ENCODE measurements at regions not wholly inside any gene's neighbourhood (a gene's known extent, or its start where the extent isn't known, plus 50 kb on each side); places are given as distances from the start of the nearest gene placed in this dataset.

DNA sequence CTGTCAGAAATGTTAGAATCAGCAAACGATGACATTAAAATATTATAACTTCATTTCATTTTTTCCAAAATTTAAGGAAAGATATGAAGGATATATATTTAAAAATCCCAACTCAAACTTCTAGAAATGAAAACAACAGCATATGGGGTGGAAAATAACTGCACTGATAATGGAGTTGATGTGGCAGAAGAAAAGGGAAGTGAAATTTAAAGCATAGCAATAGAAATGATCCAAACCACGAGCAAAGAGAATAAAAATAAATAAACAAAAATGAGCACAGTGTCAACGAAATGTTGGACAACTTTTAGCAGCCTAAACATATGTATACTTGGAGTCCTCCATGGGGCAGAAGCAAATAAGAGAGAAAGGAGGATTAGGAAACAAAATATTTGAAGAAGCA lies 280.2 kb downstream of the KCNJ3 start:
- peaks cover 2% of the 10 kb centered on the region for H3K27me3 Mint-ChIP-seq (ENCODE audit: low read depth)
- no peak overlapping the region for H3K4me3 Mint-ChIP-seq (ENCODE audit: unreplicated experiment)
- H3K27ac Mint-ChIP-seq (ENCODE audit: unreplicated experiment), result no peak overlapping the region
- H3K4me1 Mint-ChIP-seq (ENCODE audit: low read depth), result no peaks in the 10 kb centered on the region
- H3K9me3 Mint-ChIP-seq (ENCODE audit: low read depth), result no peaks in the 10 kb centered on the region
- TF ChIP-seq, protein P1, sequence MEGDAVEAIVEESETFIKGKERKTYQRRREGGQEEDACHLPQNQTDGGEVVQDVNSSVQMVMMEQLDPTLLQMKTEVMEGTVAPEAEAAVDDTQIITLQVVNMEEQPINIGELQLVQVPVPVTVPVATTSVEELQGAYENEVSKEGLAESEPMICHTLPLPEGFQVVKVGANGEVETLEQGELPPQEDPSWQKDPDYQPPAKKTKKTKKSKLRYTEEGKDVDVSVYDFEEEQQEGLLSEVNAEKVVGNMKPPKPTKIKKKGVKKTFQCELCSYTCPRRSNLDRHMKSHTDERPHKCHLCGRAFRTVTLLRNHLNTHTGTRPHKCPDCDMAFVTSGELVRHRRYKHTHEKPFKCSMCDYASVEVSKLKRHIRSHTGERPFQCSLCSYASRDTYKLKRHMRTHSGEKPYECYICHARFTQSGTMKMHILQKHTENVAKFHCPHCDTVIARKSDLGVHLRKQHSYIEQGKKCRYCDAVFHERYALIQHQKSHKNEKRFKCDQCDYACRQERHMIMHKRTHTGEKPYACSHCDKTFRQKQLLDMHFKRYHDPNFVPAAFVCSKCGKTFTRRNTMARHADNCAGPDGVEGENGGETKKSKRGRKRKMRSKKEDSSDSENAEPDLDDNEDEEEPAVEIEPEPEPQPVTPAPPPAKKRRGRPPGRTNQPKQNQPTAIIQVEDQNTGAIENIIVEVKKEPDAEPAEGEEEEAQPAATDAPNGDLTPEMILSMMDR (IDR thresholded peaks at IDR 0.05), result no peak
- DNase-seq (ENCODE audit: low spot score), result no peak
- H3K36me3 Mint-ChIP-seq (ENCODE audit: low read depth), result no peaks in the 10 kb centered on the region

DNA sequence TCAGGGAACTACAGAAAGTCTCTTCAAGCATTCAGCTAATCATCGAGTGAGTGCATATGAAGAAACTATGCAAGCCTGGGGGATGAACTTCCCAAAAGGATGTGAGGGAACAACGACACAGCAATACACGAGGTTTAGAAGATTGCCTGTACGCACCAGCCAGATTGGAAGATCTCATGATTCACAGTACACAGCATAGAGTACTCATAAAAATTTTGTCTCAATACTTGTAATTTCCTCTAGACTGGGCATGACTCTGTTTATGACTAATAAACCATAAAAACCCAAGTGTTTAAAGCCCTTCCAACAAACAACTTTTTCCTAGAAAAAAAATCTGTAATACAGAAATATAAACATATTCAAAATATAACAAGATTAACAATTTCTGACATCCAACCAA lies 279.7 kb downstream of the KCNJ3 start:
- H3K27ac Mint-ChIP-seq (ENCODE audit: unreplicated experiment), result no peak overlapping the region
- H3K27me3 Mint-ChIP-seq (ENCODE audit: low read depth), result peaks cover 2% of the 10 kb centered on the region
- no peak for DNase-seq (ENCODE audit: low spot score)
- H3K36me3 Mint-ChIP-seq (ENCODE audit: low read depth), result no peaks in the 10 kb centered on the region
- H3K4me1 Mint-ChIP-seq (ENCODE audit: low read depth), result no peaks in the 10 kb centered on the region
- no peak overlapping the region for H3K4me3 Mint-ChIP-seq (ENCODE audit: unreplicated experiment)
- TF ChIP-seq, protein P1 (IDR thresholded peaks at IDR 0.05), result no peak
- no peaks in the 10 kb centered on the region for H3K9me3 Mint-ChIP-seq (ENCODE audit: low read depth)

DNA sequence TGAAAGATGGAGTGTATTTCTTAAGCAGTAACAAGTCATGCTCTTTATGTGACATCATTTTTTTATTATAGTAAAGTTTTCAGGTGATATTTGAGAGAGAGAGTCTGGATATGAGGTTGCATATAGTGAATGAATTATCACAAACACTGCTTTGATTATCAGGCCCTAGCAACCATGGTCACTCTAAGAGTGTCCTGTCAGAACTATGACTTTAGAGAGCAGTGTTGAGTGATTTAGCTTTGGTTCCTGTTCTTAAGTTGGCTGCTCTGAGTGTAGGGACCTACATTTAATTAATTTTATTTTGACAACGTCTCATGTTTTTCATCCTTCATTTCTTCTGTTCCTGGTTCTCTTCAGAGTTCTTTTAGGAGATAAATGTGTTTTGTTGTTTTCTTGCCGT lies 275.5 kb downstream of the KCNJ3 start:
- TF ChIP-seq, protein P1 (IDR thresholded peaks at IDR 0.05), result no peak
- H3K36me3 Mint-ChIP-seq (ENCODE audit: low read depth), result no peaks in the 10 kb centered on the region
- no peak overlapping the region for H3K27ac Mint-ChIP-seq (ENCODE audit: unreplicated experiment)
- H3K9me3 Mint-ChIP-seq (ENCODE audit: low read depth), result no peaks in the 10 kb centered on the region
- H3K27me3 Mint-ChIP-seq (ENCODE audit: low read depth), result peaks cover 11% of the 10 kb centered on the region
- no peak overlapping the region for H3K4me3 Mint-ChIP-seq (ENCODE audit: unreplicated experiment)
- no peak for DNase-seq (ENCODE audit: low spot score)
- H3K4me1 Mint-ChIP-seq (ENCODE audit: low read depth), result no peaks in the 10 kb centered on the region

DNA sequence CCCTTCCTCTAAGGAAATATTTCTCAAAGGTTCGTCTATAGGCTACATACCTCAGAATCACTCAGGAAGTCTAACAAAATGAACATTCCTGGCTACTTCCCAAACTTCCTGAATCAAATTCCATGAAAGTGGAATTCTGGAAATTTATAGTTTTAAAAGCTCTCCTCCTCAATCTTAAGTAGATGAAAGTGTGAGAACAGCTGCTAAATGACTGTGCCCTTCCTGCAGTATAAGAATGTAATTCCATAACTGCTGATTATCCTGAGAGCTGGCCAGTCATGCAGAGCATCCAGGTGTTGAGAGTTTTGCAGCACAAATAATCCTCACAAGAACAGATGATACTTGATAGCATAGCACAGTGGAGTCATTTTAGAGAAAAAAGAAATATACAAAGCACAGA lies 265.0 kb downstream of the KCNJ3 start:
- TF ChIP-seq, protein P1 (IDR thresholded peaks at IDR 0.05), result no peak
- Mint-ChIP-seq H3K4me1 (ENCODE audit: low read depth) (peaks cover 3% of the 10 kb centered on the region), H3K4me3 (ENCODE audit: unreplicated experiment) (no peak overlapping the region), H3K9me3 (ENCODE audit: low read depth) (peaks cover 2% of the 10 kb centered on the region), H3K36me3 (ENCODE audit: low read depth) (no peaks in the 10 kb centered on the region), H3K27ac (ENCODE audit: unreplicated experiment) (no peak overlapping the region), H3K27me3 (ENCODE audit: low read depth) (peaks cover 5% of the 10 kb centered on the region)
- DNase-seq (ENCODE audit: low spot score), result no peak

DNA sequence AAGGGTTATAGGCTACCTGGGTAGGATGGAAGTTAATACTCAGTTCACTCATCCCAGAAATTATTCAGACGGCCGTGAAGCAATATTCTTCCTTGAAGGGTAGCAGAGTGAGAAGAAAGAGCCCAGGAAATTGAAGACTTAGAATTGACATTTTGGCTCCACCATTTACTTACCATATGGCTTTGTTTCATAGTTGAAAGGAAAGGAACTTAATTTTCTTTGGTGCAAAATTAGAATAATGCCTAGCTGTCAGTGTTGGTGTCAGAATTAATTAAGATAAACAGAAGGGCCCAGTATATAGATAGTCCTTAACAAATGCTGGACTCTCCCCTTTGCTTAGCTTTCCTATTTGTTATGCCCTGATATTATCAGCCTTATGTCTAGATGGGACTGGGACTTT lies 263.2 kb downstream of the KCNJ3 start:
- Mint-ChIP-seq H3K27ac (ENCODE audit: unreplicated experiment) (no peak overlapping the region), H3K36me3 (ENCODE audit: low read depth) (no peaks in the 10 kb centered on the region)

More for the DNA sequence above, 263.2 kb downstream of the KCNJ3 start:
- Mint-ChIP-seq H3K4me3 (ENCODE audit: unreplicated experiment) (no peak overlapping the region), H3K4me1 (ENCODE audit: low read depth) (peaks cover 3% of the 10 kb centered on the region), H3K27me3 (ENCODE audit: low read depth) (peaks cover 4% of the 10 kb centered on the region), H3K9me3 (ENCODE audit: low read depth) (peaks cover 7% of the 10 kb centered on the region)
- TF ChIP-seq, protein P1 (IDR thresholded peaks at IDR 0.05), result no peak
- no peak for DNase-seq (ENCODE audit: low spot score)

All from chondrocyte (in vitro differentiated cells).